Testis (tissue), 2 donors: ENCODE measurements at regions not wholly inside any gene's neighbourhood (a gene's known extent, or its start where the extent isn't known, plus 50 kb on each side); places are given as distances from the start of the nearest gene placed in this dataset.

Experiments used
- CTCF ChIP-seq, 3 experiments: fragments of 450-650 bp in 2 of 3; fragments of 200-600 bp in 1 of 3; sonication (generic) in 1 of 3; IDR thresholded peaks; one replicate each; pipeline ENCODE4 v1.5.1; 2016 to 2019; ENCODE audit warnings: antibody characterized with exemption in 3 of 3, mild to moderate bottlenecking in 2 of 3, moderate library complexity in 1 of 3
- POLR2A ChIP-seq: fragments of 450-650 bp; IDR thresholded peaks from one replicate; pipeline ENCODE4 v1.6.1; 2017; ENCODE audit warnings: antibody characterized with exemption, mild to moderate bottlenecking, moderate library complexity

- TF ChIP-seq CTCF (IDR thresholded peaks at IDR 0.05) (no peak), POLR2A (no peak)
These were observed 313.8 kb upstream of the SHH start for GRCh38 chr7:156125841-156126730.
